Heart right ventricle (tissue), 16 donors: ENCODE measurements at regions not wholly inside any gene's neighbourhood (a gene's known extent, or its start where the extent isn't known, plus 50 kb on each side); places are given as distances from the start of the nearest gene placed in this dataset.

Experiments
- ATAC-seq, 8 donors: fragments of 200-7000 bp; cut with Tn5 transposase; one replicate each; pipeline ENCODE4 v1.9.1; 2020; ENCODE audit warnings: mild to moderate bottlenecking in 8 of 8, moderate library complexity in 8 of 8, moderate number of reproducible peaks in 1 of 8
- DNase-seq, 2 donors: peaks; one replicate each; pipeline ENCODE4 v3.0.0-alpha.2; 2020
- H3K27ac ChIP-seq, 10 donors: fragments of 200-600 bp; sonication (generic) in 2 of 10; one replicate each; pipeline versions ENCODE4 v1.5.0 to v1.8.0; 2020 to 2022; ENCODE audit warnings: mild to moderate bottlenecking in 3 of 10
- H3K27me3 ChIP-seq, 7 donors: fragments of 200-600 bp; one replicate each; pipeline ENCODE4 v1.8.0; 2021 to 2022; ENCODE audit warnings: mild to moderate bottlenecking in 2 of 7
- H3K36me3 ChIP-seq, 9 donors: fragments of 200-600 bp; sonication (generic) in 1 of 9; one replicate each; pipeline versions ENCODE4 v1.5.0 to v1.8.0; 2020 to 2022; ENCODE audit warnings: mild to moderate bottlenecking in 2 of 9
- H3K4me1 ChIP-seq, 9 donors: fragments of 200-600 bp; sonication (generic) in 1 of 9; one replicate each; pipeline versions ENCODE4 v1.5.0 to v1.8.0; 2020 to 2022; ENCODE audit warnings: mild to moderate bottlenecking in 4 of 9
- H3K4me3 ChIP-seq, 10 donors: fragments of 200-600 bp; sonication (generic) in 2 of 10; one replicate each; pipeline versions ENCODE4 v1.5.0 to v1.8.0; 2020 to 2022; ENCODE audit warnings: mild to moderate bottlenecking in 7 of 10, moderate library complexity in 2 of 10
- H3K9me3 ChIP-seq, 11 donors: fragments of 200-600 bp in 10 of 11; sonication (generic) in 2 of 11; one replicate each; pipeline versions ENCODE4 v1.5.0 to v1.8.0; 2013 to 2022; ENCODE audit warnings: mild to moderate bottlenecking in 2 of 11, control low read depth in 1 of 11, moderate library complexity in 1 of 11
- WGBS, 2 donors: extraction: QIAGEN DNeasy Blood & Tissue Kit; methylation state at CpG; one replicate each; pipeline ENCODE4 v1.1.7; 2013; ENCODE audit warnings: inconsistent platforms in 1 of 2; 5-methylcytosine and 5-hydroxymethylcytosine counted together
- intact Hi-C, 10 donors: fragments of 100-400 bp; cut with DNase I; formaldehyde crosslinking; loops; one replicate each; pipeline versions ENCODE4 v1.11.1 to v1.14.2; 2022
- TF ChIP-seq, protein P1 (sequence below), 9 donors: fragments of 200-600 bp; sonication (generic) in 2 of 9; IDR thresholded peaks; one replicate each; pipeline versions ENCODE4 v1.5.0 to v1.8.0; 2021 to 2022; ENCODE audit warnings: antibody characterized with exemption in 9 of 9, mild to moderate bottlenecking in 5 of 9, moderate library complexity in 1 of 9
- donor health status: Arrhythmogenic right ventricular cardiomyopathy.
- donor health status: ischemic (EF 13 %, LVEDD 7.1; RV severe dilation, severe dysfunction).
- donor health status: healthy with polysubstance abuse.
- donor health status: DM: no; HTN: yes; CAD: no.
- donor health status: DM: no; HTN: no; CAD: no.
- donor health status: ischemic (EF 25% LVEDD 6.9; RV normal size, moderate dysfunction).
- donor health status: ischemic (EF 25% LVEDD 5.7; RV mildly dilated, moderate dysfunction).
- donor health status: healthy.
- donor health status: DM: yes; HTN: yes; CAD: no.
- donor health status: Ischemic cardiomyopathy.
- donor health status: ischemic (EF 35%, LVEDD 5.7; RV mildly dilated, moderate dysfunction).
- donor health status: nonischemic (EF 11% LVEDD 7.7; RV severe dilation, severe dysfunction).
- donor health status: DM: yes; HTN: yes; CAD: no.
- donor health status: PGD.
- donor health status: ischemic (EF 29% LVEDD 5.4; RV normal size, mild dysfunction).
- donor health status: nonischemic (EF 23%, LVEDD 6.1; RV moderate dilation, normal function).

GRCh38 chr6:145238787-145239186, 496.5 kb downstream of the EPM2A start:
- intact Hi-C loops = no loop called here
- H3K27ac ChIP-seq = no peak overlapping the region
- H3K4me3 ChIP-seq = no peak overlapping the region
- ATAC-seq (no peak), DNase-seq (no peak)
- no peaks in the 10 kb centered on the region for H3K4me1 ChIP-seq
- no peaks in the 10 kb centered on the region for H3K9me3 ChIP-seq
- peaks cover 0 to 4% (median 0%) of the 10 kb centered on the region in 7 donors for H3K27me3 ChIP-seq
- TF ChIP-seq, protein P1, sequence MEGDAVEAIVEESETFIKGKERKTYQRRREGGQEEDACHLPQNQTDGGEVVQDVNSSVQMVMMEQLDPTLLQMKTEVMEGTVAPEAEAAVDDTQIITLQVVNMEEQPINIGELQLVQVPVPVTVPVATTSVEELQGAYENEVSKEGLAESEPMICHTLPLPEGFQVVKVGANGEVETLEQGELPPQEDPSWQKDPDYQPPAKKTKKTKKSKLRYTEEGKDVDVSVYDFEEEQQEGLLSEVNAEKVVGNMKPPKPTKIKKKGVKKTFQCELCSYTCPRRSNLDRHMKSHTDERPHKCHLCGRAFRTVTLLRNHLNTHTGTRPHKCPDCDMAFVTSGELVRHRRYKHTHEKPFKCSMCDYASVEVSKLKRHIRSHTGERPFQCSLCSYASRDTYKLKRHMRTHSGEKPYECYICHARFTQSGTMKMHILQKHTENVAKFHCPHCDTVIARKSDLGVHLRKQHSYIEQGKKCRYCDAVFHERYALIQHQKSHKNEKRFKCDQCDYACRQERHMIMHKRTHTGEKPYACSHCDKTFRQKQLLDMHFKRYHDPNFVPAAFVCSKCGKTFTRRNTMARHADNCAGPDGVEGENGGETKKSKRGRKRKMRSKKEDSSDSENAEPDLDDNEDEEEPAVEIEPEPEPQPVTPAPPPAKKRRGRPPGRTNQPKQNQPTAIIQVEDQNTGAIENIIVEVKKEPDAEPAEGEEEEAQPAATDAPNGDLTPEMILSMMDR (IDR thresholded peaks at IDR 0.05) = no peak
- no peaks in the 10 kb centered on the region for H3K36me3 ChIP-seq

DNA sequence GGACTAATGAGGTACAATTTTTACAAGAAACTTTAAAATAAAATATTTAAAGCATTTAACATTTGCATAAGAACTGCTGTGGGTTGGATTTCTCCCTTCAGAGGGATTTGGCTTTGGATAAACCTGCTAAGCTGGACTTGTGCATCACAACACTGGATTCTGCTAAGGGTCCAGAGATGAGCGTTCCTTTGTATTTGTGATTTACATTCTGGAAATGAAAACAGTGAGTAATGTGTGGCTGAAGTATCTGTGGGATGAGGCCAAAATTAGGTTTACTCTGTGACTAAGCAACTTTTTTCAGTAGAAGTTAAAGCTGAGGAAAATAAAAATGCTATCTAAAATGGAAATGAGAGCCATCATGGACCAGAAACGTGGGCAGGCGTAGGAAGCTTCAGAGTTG, 494.3 kb downstream of the EPM2A start:
- intact Hi-C loops = no loop called here
- DNase-seq (no peak), ATAC-seq (no peak)
- H3K36me3 ChIP-seq = no peaks in the 10 kb centered on the region
- no peaks in the 10 kb centered on the region for H3K4me1 ChIP-seq
- no peaks in the 10 kb centered on the region for H3K9me3 ChIP-seq
- 74 to 77% methylated on average over 3 of the region's 3 CpGs for WGBS, 2 donors
- peaks cover 0 to 4% (median 0%) of the 10 kb centered on the region in 7 donors for H3K27me3 ChIP-seq
- H3K4me3 ChIP-seq = no peak overlapping the region
- TF ChIP-seq, protein P1 (IDR thresholded peaks at IDR 0.05) = no peak
- H3K27ac ChIP-seq = no peak overlapping the region

- no peak for DNase-seq
- no peak for ATAC-seq
- TF ChIP-seq, protein P1 (IDR thresholded peaks at IDR 0.05) = no peak
- 51 to 66% methylated on average over 3 of the region's 3 CpGs for WGBS, 2 donors
- no peaks in the 10 kb centered on the region for H3K4me1 ChIP-seq
- no peaks in the 10 kb centered on the region for H3K9me3 ChIP-seq
- no peak overlapping the region for H3K27ac ChIP-seq
- no peak overlapping the region for H3K4me3 ChIP-seq
- intact Hi-C loops = no loop called here
- H3K36me3 ChIP-seq = no peaks in the 10 kb centered on the region
- peaks cover 0 to 4% (median 0%) of the 10 kb centered on the region in 7 donors for H3K27me3 ChIP-seq
These were observed 493.6 kb downstream of the EPM2A start for GRCh38 chr6:145241721-145242120.

GRCh38 chr6:145244349-145245100, 490.8 kb downstream of the EPM2A start:
- 75 to 84% methylated on average over 3 of the region's 3 CpGs for WGBS, 2 donors

More at GRCh38 chr6:145244349-145245100, 490.8 kb downstream of the EPM2A start:
- Histone ChIP-seq H3K4me1 (no peaks in the 10 kb centered on the region), H3K9me3 (no peaks in the 10 kb centered on the region), H3K4me3 (no peak overlapping the region), H3K36me3 (no peaks in the 10 kb centered on the region), H3K27ac (no peak overlapping the region), H3K27me3 (peaks cover 0 to 4% (median 0%) of the 10 kb centered on the region in 7 donors)
- no peak for ATAC-seq
- TF ChIP-seq, protein P1 (IDR thresholded peaks at IDR 0.05) = no peak
- no peak for DNase-seq
- intact Hi-C loops = no loop called here
